Adipocyte (in vitro differentiated cells): ENCODE measurements at regions not wholly inside any gene's neighbourhood (a gene's known extent, or its start where the extent isn't known, plus 50 kb on each side); places are given as distances from the start of the nearest gene placed in this dataset.

Experiments
- DNase-seq: peaks from one replicate; pipeline ENCODE4 v3.0.0-alpha.2; 2015; ENCODE audit warnings: low read depth
- H3K27me3 ChIP-seq: replicated peaks from 2 replicates; pipeline ENCODE4 v1.7.0; 2013; ENCODE audit warnings: mild to moderate bottlenecking, low read length, moderate library complexity; ENCODE audit not compliant: control insufficient read depth, insufficient read depth
- H3K36me3 ChIP-seq: 2 replicates; pipeline ENCODE4 v1.7.0; 2013; ENCODE audit warnings: low read length, mild to moderate bottlenecking, moderate library complexity; ENCODE audit not compliant: control insufficient read depth, insufficient read depth, severe bottlenecking
- H3K4me1 ChIP-seq: 2 replicates; pipeline ENCODE4 v1.7.0; 2013; ENCODE audit warnings: mild to moderate bottlenecking, low read length, moderate library complexity; ENCODE audit not compliant: control insufficient read depth, insufficient read depth
- H3K4me3 ChIP-seq: 2 replicates; pipeline ENCODE4 v1.7.0; 2013; ENCODE audit warnings: mild to moderate bottlenecking, low read length, moderate library complexity
- H3K9ac ChIP-seq: 2 replicates; pipeline ENCODE4 v1.7.0; 2013; ENCODE audit warnings: mild to moderate bottlenecking, low read length, moderate library complexity
- H3K9me3 ChIP-seq: 2 replicates; pipeline ENCODE4 v1.7.0; 2013; ENCODE audit warnings: mild to moderate bottlenecking, low read length, moderate library complexity; ENCODE audit not compliant: control insufficient read depth

GRCh38 chr18:24677011-24677410 lies 216.6 kb downstream of the HRH4 start:
- Histone ChIP-seq H3K27me3 (no peaks in the 10 kb centered on the region), H3K36me3 (no peaks in the 10 kb centered on the region), H3K4me3 (no peak overlapping the region), H3K9ac (no peak overlapping the region), H3K4me1 (peaks cover 6% of the 10 kb centered on the region), H3K9me3 (no peaks in the 10 kb centered on the region)
- DNase-seq: no peak

DNA sequence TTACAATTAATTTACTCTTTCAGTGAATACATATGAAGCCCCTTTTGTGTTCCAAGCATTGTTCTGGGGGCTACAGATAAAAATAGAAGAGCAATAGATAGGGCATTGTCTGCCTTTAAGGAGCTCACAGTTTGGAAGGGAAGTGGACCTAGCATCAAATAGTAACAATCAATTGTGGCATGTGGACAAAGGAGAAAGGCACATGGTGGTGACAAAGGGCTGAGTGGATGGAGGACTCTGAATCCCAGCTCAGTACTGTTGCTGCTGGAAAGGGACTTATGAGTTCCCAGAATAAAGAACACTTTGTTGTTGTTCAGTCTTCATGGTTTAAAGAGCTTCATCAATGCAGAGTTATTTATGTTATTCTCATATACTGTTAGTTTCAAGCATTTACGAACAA lies 217.7 kb downstream of the HRH4 start:
- no peak for DNase-seq
- Histone ChIP-seq H3K9ac (no peak overlapping the region), H3K4me1 (peaks cover 6% of the 10 kb centered on the region), H3K36me3 (no peaks in the 10 kb centered on the region), H3K9me3 (no peaks in the 10 kb centered on the region), H3K27me3 (no peaks in the 10 kb centered on the region), H3K4me3 (no peak overlapping the region)

DNA sequence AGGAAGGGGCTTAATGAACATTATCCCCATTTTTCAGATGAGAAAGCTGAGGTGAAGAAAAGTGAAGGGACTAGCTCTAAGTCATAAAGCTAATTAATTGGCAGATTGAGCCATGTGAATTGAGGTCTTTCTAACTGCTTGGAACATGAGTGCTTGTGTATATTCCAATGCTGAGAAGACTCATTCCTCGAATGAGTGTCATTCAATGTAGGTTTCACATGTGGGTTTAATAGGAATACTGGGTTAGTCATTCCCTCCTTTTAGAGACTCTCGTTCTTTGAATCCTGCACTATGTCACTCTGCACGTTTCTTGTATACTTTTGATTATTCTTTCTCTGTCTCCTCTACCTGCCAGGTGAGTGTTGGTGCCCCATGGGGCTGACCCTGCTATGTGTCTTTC lies 218.2 kb downstream of the HRH4 start:
- peaks cover 6% of the 10 kb centered on the region for H3K4me1 ChIP-seq
- no peak overlapping the region for H3K9ac ChIP-seq
- no peaks in the 10 kb centered on the region for H3K27me3 ChIP-seq
- DNase-seq: no peak
- no peaks in the 10 kb centered on the region for H3K36me3 ChIP-seq
- no peaks in the 10 kb centered on the region for H3K9me3 ChIP-seq
- H3K4me3 ChIP-seq: no peak overlapping the region

DNA sequence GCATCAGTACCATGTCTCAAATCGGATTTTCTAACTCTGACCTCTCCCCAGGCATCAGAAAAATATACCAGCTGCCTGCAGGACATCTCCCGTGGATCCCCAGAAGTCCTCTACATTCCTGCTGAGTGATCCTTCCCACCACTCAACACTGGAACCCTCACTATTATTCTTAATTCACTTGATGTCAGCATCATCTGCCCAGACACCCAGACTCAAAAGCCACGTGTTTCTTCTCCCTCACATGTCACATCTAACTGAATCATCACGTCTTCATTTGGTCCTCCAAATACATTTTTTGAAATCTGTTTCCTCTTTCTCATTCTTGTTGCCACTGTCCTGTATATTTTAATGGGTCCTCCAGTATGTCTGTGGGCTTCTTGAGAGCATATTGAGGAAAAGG lies 218.6 kb downstream of the HRH4 start:
- no peak for DNase-seq
- no peaks in the 10 kb centered on the region for H3K27me3 ChIP-seq
- no peaks in the 10 kb centered on the region for H3K36me3 ChIP-seq
- H3K4me1 ChIP-seq: peaks cover 6% of the 10 kb centered on the region
- H3K9me3 ChIP-seq: no peaks in the 10 kb centered on the region
- no peak overlapping the region for H3K9ac ChIP-seq
- no peak overlapping the region for H3K4me3 ChIP-seq

DNA sequence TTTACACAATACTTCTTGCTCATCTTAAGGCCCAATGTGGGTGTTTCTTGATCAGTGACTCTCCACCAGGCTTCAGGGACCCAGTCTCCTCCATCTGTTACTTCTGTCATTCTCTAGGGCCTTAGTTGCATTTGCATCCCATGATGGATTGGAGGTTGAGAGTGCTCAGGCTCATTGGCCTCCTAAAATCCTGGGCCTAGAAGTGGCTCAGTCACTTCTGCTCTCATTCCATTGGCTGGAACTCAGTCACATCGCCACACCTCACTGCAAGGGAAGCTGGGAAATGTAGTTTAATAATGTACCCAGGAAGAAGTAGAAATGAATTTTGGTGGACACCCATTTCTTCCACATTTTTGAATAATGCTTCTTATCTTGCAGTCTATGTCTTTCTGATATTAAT lies 223.5 kb downstream of the HRH4 start:
- Histone ChIP-seq H3K27me3 (no peaks in the 10 kb centered on the region), H3K4me1 (no peaks in the 10 kb centered on the region), H3K4me3 (no peak overlapping the region), H3K9me3 (no peaks in the 10 kb centered on the region), H3K36me3 (no peaks in the 10 kb centered on the region), H3K9ac (no peak overlapping the region)
- no peak for DNase-seq

DNA sequence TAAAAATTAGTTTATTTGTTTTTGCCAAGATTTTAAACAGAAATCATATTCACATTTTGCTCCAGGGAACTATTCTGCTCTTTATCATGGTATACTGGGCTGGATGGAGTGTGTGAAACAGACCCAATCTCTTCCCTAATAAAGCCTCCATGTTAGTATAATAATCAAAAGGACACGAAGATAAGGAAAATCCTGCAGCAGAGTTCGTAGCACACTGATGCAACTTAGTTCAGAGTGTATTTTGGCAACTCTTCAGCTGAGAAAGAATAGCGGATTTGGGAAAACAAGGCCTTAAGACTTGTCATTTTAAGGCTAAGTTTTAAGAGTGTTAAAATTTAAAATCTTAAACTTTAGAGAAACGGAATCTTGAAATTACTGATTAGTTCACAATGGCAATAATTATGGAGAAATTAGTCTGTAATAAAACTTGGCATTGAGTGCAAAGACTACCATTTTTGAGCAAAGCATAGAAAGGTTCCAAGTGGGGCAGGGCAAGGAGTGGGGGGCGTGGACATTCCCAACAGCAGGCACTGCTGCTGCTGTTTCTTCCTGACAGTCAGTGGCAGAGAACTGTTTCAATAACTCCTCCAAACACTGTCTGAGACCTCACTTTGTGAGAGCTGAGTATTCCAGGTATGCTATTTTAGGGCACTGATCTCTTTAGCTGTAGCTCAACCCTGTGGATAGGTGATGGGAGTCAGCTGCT lies 225.0 kb downstream of the HRH4 start:
- no peak for DNase-seq
- H3K4me1 ChIP-seq: no peaks in the 10 kb centered on the region
- no peak overlapping the region for H3K9ac ChIP-seq
- no peaks in the 10 kb centered on the region for H3K36me3 ChIP-seq
- H3K9me3 ChIP-seq: no peaks in the 10 kb centered on the region
- H3K27me3 ChIP-seq: no peaks in the 10 kb centered on the region
- H3K4me3 ChIP-seq: no peak overlapping the region

DNA sequence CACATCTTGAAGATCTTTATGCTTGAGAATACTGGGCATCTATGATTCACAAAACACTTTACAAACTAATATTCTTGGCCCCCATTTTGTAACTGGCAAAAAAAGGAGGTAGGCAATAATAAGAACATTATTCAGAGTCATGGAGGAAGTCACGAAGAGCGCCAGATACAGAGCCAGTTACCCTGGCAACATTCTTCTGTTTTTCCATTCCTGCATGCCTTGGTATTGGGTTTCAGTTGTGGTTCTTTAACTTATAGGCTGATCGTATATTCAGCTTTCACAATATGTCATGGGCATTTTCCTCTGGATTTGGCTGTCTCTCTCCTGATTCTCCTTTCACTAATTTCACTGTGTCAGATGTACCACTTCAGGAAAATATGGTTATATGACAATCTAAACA lies 234.7 kb downstream of the HRH4 start:
- DNase-seq: peak; percentile 40
- Histone ChIP-seq H3K4me1 (no peaks in the 10 kb centered on the region), H3K36me3 (no peaks in the 10 kb centered on the region), H3K9me3 (peaks cover 5% of the 10 kb centered on the region), H3K27me3 (peaks cover 3% of the 10 kb centered on the region), H3K4me3 (no peak overlapping the region), H3K9ac (no peak overlapping the region)

- Histone ChIP-seq H3K36me3 (no peaks in the 10 kb centered on the region), H3K9ac (no peak overlapping the region), H3K9me3 (peaks cover 12% of the 10 kb centered on the region), H3K4me3 (no peak overlapping the region), H3K27me3 (peaks cover 20% of the 10 kb centered on the region), H3K4me1 (peaks cover 3% of the 10 kb centered on the region)
- no peak for DNase-seq
Measured at GRCh38 chr18:24702001-24702515, 241.6 kb downstream of the HRH4 start.

DNA sequence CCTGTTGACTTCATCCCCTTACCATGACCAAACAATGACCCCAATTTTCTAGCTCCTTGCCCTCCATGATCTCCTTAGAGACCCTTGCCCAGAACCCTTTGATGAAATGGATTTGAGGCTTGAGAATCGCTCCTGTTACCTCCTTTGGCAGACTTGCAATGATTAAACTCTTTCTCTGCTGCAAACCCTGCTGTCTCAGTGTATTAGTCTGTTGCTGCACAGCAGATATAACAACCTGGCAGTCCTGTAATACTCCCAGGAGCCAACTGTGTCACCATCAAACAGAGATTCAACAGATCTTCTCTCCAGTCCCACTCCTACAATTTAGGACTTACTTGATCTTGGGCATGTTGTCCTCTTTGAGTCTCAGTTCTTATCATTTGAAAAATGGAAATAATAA lies 242.9 kb downstream of the HRH4 start:
- H3K9ac ChIP-seq: no peak overlapping the region
- peaks cover 12% of the 10 kb centered on the region for H3K9me3 ChIP-seq
- no peak for DNase-seq
- no peaks in the 10 kb centered on the region for H3K36me3 ChIP-seq
- peaks cover 20% of the 10 kb centered on the region for H3K27me3 ChIP-seq
- H3K4me1 ChIP-seq: peaks cover 3% of the 10 kb centered on the region
- H3K4me3 ChIP-seq: no peak overlapping the region

GRCh38 chr18:24704946-24705630 lies 244.7 kb downstream of the HRH4 start:
- Histone ChIP-seq H3K36me3 (no peaks in the 10 kb centered on the region), H3K4me3 (no peak overlapping the region), H3K27me3 (peaks cover 17% of the 10 kb centered on the region), H3K4me1 (peaks cover 3% of the 10 kb centered on the region), H3K9ac (no peak overlapping the region), H3K9me3 (peaks cover 12% of the 10 kb centered on the region)
- peak; percentile 48 for DNase-seq

- Histone ChIP-seq H3K9ac (no peak overlapping the region), H3K4me3 (no peak overlapping the region), H3K9me3 (no peaks in the 10 kb centered on the region), H3K4me1 (no peaks in the 10 kb centered on the region), H3K27me3 (no peaks in the 10 kb centered on the region), H3K36me3 (no peaks in the 10 kb centered on the region)
- DNase-seq: no peak
Measured at GRCh38 chr18:24710474-24710873, 250.0 kb downstream of the HRH4 start.
